Breast epithelium (tissue), 4 donors: ENCODE measurements at regions not wholly inside any gene's neighbourhood (a gene's known extent, or its start where the extent isn't known, plus 50 kb on each side); places are given as distances from the start of the nearest gene placed in this dataset.

Experiments used
- DNase-seq, 2 donors: peaks; one replicate each; pipeline ENCODE4 v3.0.0-alpha.2; 2019; ENCODE audit warnings: low spot score in 2 of 2
- H3K27ac ChIP-seq, 2 donors: fragments of 200-600 bp; sonication (generic) in 1 of 2; one replicate each; pipeline ENCODE4 v1.5.1; 2016 to 2019; ENCODE audit warnings: mild to moderate bottlenecking in 1 of 2
- H3K27me3 ChIP-seq, 2 donors: fragments of 200-600 bp; sonication (generic) in 1 of 2; one replicate each; pipeline versions ENCODE4 v1.5.1 to v1.6.0; 2017 to 2019; ENCODE audit warnings: control low read depth in 1 of 2, mild to moderate bottlenecking in 1 of 2
- H3K36me3 ChIP-seq: fragments of 200-600 bp; one replicate; pipeline ENCODE4 v1.5.1; 2019
- H3K4me1 ChIP-seq, 2 donors: fragments of 200-600 bp; sonication (generic); one replicate each; pipeline ENCODE4 v1.5.1; 2016 to 2019; ENCODE audit warnings: control low read depth in 1 of 2
- H3K4me3 ChIP-seq, 3 donors: fragments of 200-600 bp; sonication (generic); 1 replicate in 2 of 3; 2 replicates in 1 of 3; pipeline ENCODE4 v1.5.1; 2016 to 2019; ENCODE audit warnings: mild to moderate bottlenecking in 3 of 3, moderate library complexity in 2 of 3
- H3K9me3 ChIP-seq, 2 donors: fragments of 200-600 bp; sonication (generic) in 1 of 2; one replicate each; pipeline ENCODE4 v1.5.1; 2016 to 2019; ENCODE audit warnings: control low read depth in 1 of 2
- POLR2A ChIP-seq: fragments of 450-650 bp; IDR thresholded peaks from one replicate; pipeline ENCODE4 v1.6.1; 2016; ENCODE audit warnings: antibody characterized with exemption, mild to moderate bottlenecking, moderate library complexity
- POLR2AphosphoS5 ChIP-seq, 3 donors: sonication (generic); formaldehyde crosslinking; IDR thresholded peaks; one replicate each; pipeline ENCODE4 v1.6.1; 2017; ENCODE audit warnings: antibody characterized with exemption in 3 of 3
- intact Hi-C: fragments of 100-400 bp; cut with DNase I; formaldehyde crosslinking; loops from one replicate; pipeline ENCODE4 v1.15.1; 2023; ENCODE audit warnings: low total_unique reads
- TF ChIP-seq, protein P1 (sequence below), 3 donors: fragments of 450-650 bp; IDR thresholded peaks; one replicate each; pipeline ENCODE4 v1.5.1; 2016 to 2017; ENCODE audit warnings: antibody characterized with exemption in 3 of 3, mild to moderate bottlenecking in 3 of 3, moderate library complexity in 3 of 3

DNA sequence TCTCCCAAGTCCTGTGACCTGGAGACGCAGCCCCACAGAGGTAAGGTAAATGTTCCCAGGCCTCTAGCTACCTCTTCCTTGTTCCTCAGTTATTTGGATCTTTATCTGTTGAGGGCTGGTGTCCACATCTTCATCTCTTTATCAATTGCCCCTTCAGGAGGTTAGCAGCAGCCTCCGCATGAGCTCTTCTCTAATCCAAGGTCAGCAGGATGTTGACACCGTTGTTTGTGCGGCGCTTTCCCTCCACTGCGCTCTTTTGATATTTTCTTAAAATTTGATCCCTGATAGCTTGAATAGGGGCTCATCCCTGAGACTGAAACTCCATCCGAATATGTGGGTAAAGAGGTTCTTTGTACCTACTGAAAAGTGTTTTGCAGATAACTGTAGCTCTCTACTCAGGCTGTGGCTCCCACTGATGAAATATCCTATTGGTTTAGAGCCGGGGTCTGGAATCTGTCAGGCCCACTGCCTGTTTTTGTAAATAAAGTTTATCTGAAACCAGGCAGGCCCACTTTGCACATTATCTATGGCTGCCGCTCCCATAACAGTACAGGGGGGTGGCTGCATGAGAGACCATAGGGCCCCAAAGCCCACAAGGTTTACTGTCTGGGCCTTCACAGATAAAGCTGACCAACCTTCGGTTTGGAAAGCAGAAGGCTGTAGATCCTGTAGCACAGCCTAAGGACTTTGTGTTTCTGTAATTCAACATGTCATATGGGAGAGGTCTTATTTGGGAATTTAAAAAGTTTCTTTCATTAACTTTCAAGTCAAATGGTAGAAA lies 362.6 kb downstream of the QKI start:
- no peaks in the 10 kb centered on the region for H3K27me3 ChIP-seq
- no peak overlapping the region for H3K4me3 ChIP-seq
- intact Hi-C loops, result no loop called here
- no peaks in the 10 kb centered on the region for H3K4me1 ChIP-seq
- no peak for DNase-seq
- no peaks in the 10 kb centered on the region for H3K36me3 ChIP-seq
- no peaks in the 10 kb centered on the region for H3K9me3 ChIP-seq
- TF ChIP-seq, protein P1, sequence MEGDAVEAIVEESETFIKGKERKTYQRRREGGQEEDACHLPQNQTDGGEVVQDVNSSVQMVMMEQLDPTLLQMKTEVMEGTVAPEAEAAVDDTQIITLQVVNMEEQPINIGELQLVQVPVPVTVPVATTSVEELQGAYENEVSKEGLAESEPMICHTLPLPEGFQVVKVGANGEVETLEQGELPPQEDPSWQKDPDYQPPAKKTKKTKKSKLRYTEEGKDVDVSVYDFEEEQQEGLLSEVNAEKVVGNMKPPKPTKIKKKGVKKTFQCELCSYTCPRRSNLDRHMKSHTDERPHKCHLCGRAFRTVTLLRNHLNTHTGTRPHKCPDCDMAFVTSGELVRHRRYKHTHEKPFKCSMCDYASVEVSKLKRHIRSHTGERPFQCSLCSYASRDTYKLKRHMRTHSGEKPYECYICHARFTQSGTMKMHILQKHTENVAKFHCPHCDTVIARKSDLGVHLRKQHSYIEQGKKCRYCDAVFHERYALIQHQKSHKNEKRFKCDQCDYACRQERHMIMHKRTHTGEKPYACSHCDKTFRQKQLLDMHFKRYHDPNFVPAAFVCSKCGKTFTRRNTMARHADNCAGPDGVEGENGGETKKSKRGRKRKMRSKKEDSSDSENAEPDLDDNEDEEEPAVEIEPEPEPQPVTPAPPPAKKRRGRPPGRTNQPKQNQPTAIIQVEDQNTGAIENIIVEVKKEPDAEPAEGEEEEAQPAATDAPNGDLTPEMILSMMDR (IDR thresholded peaks at IDR 0.05), result no peak
- TF ChIP-seq POLR2A (no peak), POLR2AphosphoS5 (IDR thresholded peaks at IDR 0.05) (no peak)
- no peak overlapping the region for H3K27ac ChIP-seq

DNA sequence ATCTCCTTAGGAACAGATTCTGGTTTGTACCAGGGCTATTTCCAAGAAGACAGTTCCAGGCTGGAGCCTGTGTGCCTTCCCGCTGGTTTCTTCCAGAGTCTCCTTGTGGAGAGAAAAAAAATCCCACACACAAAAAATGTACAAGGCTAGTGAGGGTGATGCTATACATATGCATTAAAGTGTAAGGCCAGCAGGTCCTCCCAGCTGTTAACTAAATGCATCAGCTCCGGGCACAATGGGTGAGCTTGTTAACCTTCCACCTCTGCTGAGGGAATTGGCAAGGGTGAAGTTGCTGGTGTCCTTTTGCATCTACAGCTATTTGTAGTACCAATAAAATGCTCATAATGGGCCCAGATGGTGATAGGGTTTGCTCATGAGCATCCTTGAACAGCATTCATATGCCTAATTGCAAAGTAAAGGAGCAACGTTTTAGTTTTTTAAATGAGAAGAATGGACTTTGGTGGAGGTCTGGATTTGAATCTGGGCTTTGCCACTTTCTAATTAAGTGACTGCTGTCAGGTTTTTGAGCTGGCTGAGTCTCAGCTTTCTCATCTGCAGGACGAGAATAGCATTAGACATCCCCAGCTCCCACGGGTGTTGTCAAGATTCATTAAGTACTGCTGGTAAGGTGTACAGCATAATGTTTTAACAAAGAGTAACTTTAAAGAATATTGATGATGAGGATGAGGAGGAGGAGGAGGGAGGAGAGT lies 361.8 kb downstream of the QKI start:
- Histone ChIP-seq H3K4me1 (no peaks in the 10 kb centered on the region), H3K9me3 (no peaks in the 10 kb centered on the region), H3K36me3 (no peaks in the 10 kb centered on the region), H3K27me3 (no peaks in the 10 kb centered on the region), H3K4me3 (no peak overlapping the region), H3K27ac (no peak overlapping the region)
- no peak for DNase-seq
- no peak for TF ChIP-seq POLR2A
- TF ChIP-seq POLR2AphosphoS5 (IDR thresholded peaks at IDR 0.05), result no peak
- TF ChIP-seq, protein P1 (IDR thresholded peaks at IDR 0.05), result no peak
- intact Hi-C loops, result no loop called here

DNA sequence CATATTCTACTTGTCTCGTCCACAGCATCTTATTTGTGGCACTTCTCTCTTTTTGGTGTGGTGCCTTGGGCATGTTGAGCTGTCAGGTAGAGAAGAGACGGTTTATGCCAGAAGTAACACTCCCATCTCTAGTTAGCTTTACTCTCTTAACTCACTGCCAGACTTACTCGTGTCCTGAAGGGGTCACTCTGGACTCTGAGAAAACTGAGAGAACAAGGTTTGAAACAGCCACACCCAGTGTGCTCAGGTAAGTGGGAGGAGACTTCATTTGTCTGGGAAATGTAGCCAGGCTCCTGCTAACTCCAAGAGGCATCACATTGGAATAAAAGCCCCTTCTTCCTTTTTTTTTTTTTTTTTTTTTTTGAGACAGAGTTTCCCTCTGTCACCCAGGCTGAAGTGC lies 360.8 kb downstream of the QKI start:
- Histone ChIP-seq H3K4me1 (no peaks in the 10 kb centered on the region), H3K36me3 (no peaks in the 10 kb centered on the region), H3K4me3 (no peak overlapping the region), H3K9me3 (no peaks in the 10 kb centered on the region), H3K27ac (no peak overlapping the region), H3K27me3 (no peaks in the 10 kb centered on the region)
- no peak for DNase-seq
- TF ChIP-seq POLR2AphosphoS5 (IDR thresholded peaks at IDR 0.05), result no peak
- TF ChIP-seq, protein P1 (IDR thresholded peaks at IDR 0.05), result no peak
- TF ChIP-seq POLR2A, result no peak
- intact Hi-C loops, result no loop called here

GRCh38 chr6:163774485-163774884 lies 360.0 kb downstream of the QKI start:
- Histone ChIP-seq H3K9me3 (no peaks in the 10 kb centered on the region), H3K36me3 (no peaks in the 10 kb centered on the region), H3K4me3 (no peak overlapping the region), H3K4me1 (no peaks in the 10 kb centered on the region), H3K27me3 (no peaks in the 10 kb centered on the region), H3K27ac (no peak overlapping the region)
- TF ChIP-seq POLR2AphosphoS5 (IDR thresholded peaks at IDR 0.05) (no peak), POLR2A (no peak)
- TF ChIP-seq, protein P1 (IDR thresholded peaks at IDR 0.05), result no peak
- no peak for DNase-seq
- intact Hi-C loops, result no loop called here

- H3K27me3 ChIP-seq, result no peaks in the 10 kb centered on the region
- H3K36me3 ChIP-seq, result no peaks in the 10 kb centered on the region
- no peak overlapping the region for H3K4me3 ChIP-seq
- DNase-seq, result no peak
- H3K4me1 ChIP-seq, result no peaks in the 10 kb centered on the region
- intact Hi-C loops, result no loop called here
- no peak for TF ChIP-seq POLR2A
- TF ChIP-seq, protein P1 (IDR thresholded peaks at IDR 0.05), result no peak
- no peaks in the 10 kb centered on the region for H3K9me3 ChIP-seq
- no peak overlapping the region for H3K27ac ChIP-seq
Measured at GRCh38 chr6:163773646-163774045, 359.1 kb downstream of the QKI start.
